Body of pancreas (tissue), 4 donors: ENCODE measurements at regions not wholly inside any gene's neighbourhood (a gene's known extent, or its start where the extent isn't known, plus 50 kb on each side); places are given as distances from the start of the nearest gene placed in this dataset.

Source experiments
- CTCF ChIP-seq, 7 experiments: fragments of 450-650 bp in 4 of 7; fragments of 200-600 bp in 3 of 7; sonication (generic) in 3 of 7; IDR thresholded peaks; one replicate each; pipeline ENCODE4 v1.5.1; 2016 to 2019; ENCODE audit warnings: antibody characterized with exemption in 7 of 7
- POLR2A ChIP-seq, 3 donors: fragments of 450-650 bp; IDR thresholded peaks; one replicate each; pipeline ENCODE4 v1.6.1; 2016; ENCODE audit warnings: antibody characterized with exemption in 3 of 3, mild to moderate bottlenecking in 2 of 3

- TF ChIP-seq CTCF (IDR thresholded peaks at IDR 0.05) = no peak
- TF ChIP-seq POLR2A (IDR thresholded peaks at IDR 0.05) = no peak
These were observed 503.7 kb downstream of the ADCYAP1 start for GRCh38 chr18:1408376-1408775.
